IMR-90 (cell line): ENCODE measurements at regions not wholly inside any gene's neighbourhood (a gene's known extent, or its start where the extent isn't known, plus 50 kb on each side); places are given as distances from the start of the nearest gene placed in this dataset.

Source experiments
- ATAC-seq: fragments of 200-7000 bp; cut with Tn5 transposase; 2 replicates; pipeline ENCODE4 v1.9.1; 2020; ENCODE audit warnings: low read depth, mild to moderate bottlenecking, moderate library complexity
- BruUV-seq: library from RNA; stranded (reverse); fragments of 400-500 nt; replicated peaks from 2 replicates; lab custom pipeline; 2021; lab: Mats Ljungman, UMichigan
- CTCF ChIA-PET: fragments of 300-600 bp; formaldehyde crosslinking; extraction: SDS; loops from one replicate; lab custom pipeline; 2021; ENCODE audit warnings: antibody characterized with exemption; lab: Yijun Ruan, JAX
- POLR2A ChIA-PET: fragments of 300-600 bp; sonication (Branson Sonifier 250); formaldehyde crosslinking; loops from one replicate; lab custom pipeline; 2022; ENCODE audit warnings: antibody characterized with exemption; ENCODE audit not compliant: unreplicated experiment; lab: Charles Lee
- DNase-seq: peaks from one replicate; pipeline ENCODE4 v3.0.0; 2013
- H2AFZ ChIP-seq: replicated peaks from 2 replicates; pipeline ENCODE3; 2013; ENCODE audit warnings: low read length, mild to moderate bottlenecking; ENCODE audit not compliant: poor library complexity
- H2AK5ac ChIP-seq: 2 replicates; pipeline ENCODE4 v1.6.1; 2013; ENCODE audit warnings: low read depth, low read length, inconsistent platforms
- H2AK9ac ChIP-seq: replicated peaks from 2 replicates; pipeline ENCODE3; 2013; ENCODE audit warnings: mild to moderate bottlenecking, low read depth, low read length, moderate library complexity; ENCODE audit not compliant: poor library complexity
- H2BK120ac ChIP-seq: 2 replicates; pipeline ENCODE4 v1.6.1; 2013; ENCODE audit warnings: low read depth, low read length, inconsistent platforms
- H2BK15ac ChIP-seq: 3 replicates; pipeline ENCODE4 v1.6.1; 2013; ENCODE audit warnings: low read depth, low read length, inconsistent platforms
- H2BK20ac ChIP-seq: 2 replicates; pipeline ENCODE4 v1.6.1; 2013; ENCODE audit warnings: low read depth, mild to moderate bottlenecking, inconsistent platforms, low read length, moderate library complexity
- H2BK5ac ChIP-seq: 2 replicates; pipeline ENCODE4 v1.6.1; 2013; ENCODE audit warnings: mild to moderate bottlenecking, low read depth, low read length, inconsistent platforms; ENCODE audit not compliant: poor library complexity, severe bottlenecking
- H3K14ac ChIP-seq: replicated peaks from 2 replicates; pipeline ENCODE4 v1.6.1; 2013; ENCODE audit warnings: low read depth, low read length, inconsistent platforms
- H3K18ac ChIP-seq: 2 replicates; pipeline ENCODE4 v1.6.1; 2013; ENCODE audit warnings: low read depth, low read length, control low read depth
- H3K23ac ChIP-seq: 2 replicates; pipeline ENCODE4 v1.6.1; 2013; ENCODE audit warnings: low read depth, low read length, inconsistent platforms
- H3K27ac ChIP-seq: 2 replicates; pipeline ENCODE4 v1.5.1; 2013; ENCODE audit warnings: mild to moderate bottlenecking, control low read depth, low read length; ENCODE audit not compliant: insufficient read depth
- H3K27me3 ChIP-seq: 2 replicates; pipeline ENCODE4 v1.6.1; 2013; ENCODE audit warnings: low read length; ENCODE audit not compliant: control insufficient read depth, insufficient read depth
- H3K36me3 ChIP-seq: 2 replicates; pipeline ENCODE4 v1.6.1; 2013; ENCODE audit warnings: low read length, mixed read lengths; ENCODE audit not compliant: control insufficient read depth, insufficient read depth
- H3K4ac ChIP-seq: 2 replicates; pipeline ENCODE4 v1.6.1; 2013; ENCODE audit warnings: low read depth, low read length, inconsistent platforms
- H3K4me1 ChIP-seq: 2 replicates; pipeline ENCODE4 v1.6.1; 2013; ENCODE audit warnings: low read length, mixed read lengths; ENCODE audit not compliant: control insufficient read depth, insufficient read depth
- H3K4me2 ChIP-seq: 2 replicates; pipeline ENCODE4 v1.6.1; 2013; ENCODE audit warnings: low read depth, mild to moderate bottlenecking, control low read depth, low read length, moderate library complexity
- H3K4me3 ChIP-seq: 2 replicates; pipeline ENCODE4 v1.5.1; 2013; ENCODE audit warnings: low read depth, mild to moderate bottlenecking, control low read depth, low read length, moderate library complexity; ENCODE audit not compliant: insufficient read depth
- H3K56ac ChIP-seq: 2 replicates; pipeline ENCODE4 v1.6.1; 2013; ENCODE audit warnings: low read length, inconsistent platforms; ENCODE audit not compliant: insufficient read depth; ENCODE audit errors: extremely low read depth
- H3K79me1 ChIP-seq, 2 experiments: 2 replicates each; pipeline ENCODE4 v1.6.1; 2013; ENCODE audit warnings: low read length in 2 of 2, inconsistent platforms in 1 of 2, low read depth in 1 of 2
- H3K9ac ChIP-seq: 2 replicates; pipeline ENCODE4 v1.6.1; 2013; ENCODE audit warnings: low read depth, low read length, control low read depth
- H3K9me1 ChIP-seq: 2 replicates; pipeline ENCODE4 v1.6.1; 2013; ENCODE audit warnings: low read length, inconsistent platforms; ENCODE audit not compliant: insufficient read depth
- H3K9me3 ChIP-seq: 2 replicates; pipeline ENCODE4 v1.6.1; 2013; ENCODE audit warnings: low read length; ENCODE audit not compliant: control insufficient read depth, insufficient read depth
- H4K20me1 ChIP-seq: 2 replicates; pipeline ENCODE4 v1.6.1; 2013; ENCODE audit warnings: low read length, inconsistent platforms; ENCODE audit not compliant: insufficient read depth
- H4K5ac ChIP-seq: 2 replicates; pipeline ENCODE4 v1.6.1; 2013; ENCODE audit warnings: mild to moderate bottlenecking, low read depth, low read length, control low read depth
- H4K8ac ChIP-seq, 2 experiments: 2 replicates each; pipeline ENCODE4 v1.6.1; 2013; ENCODE audit warnings: low read depth in 2 of 2, low read length in 2 of 2, control low read depth in 1 of 2, inconsistent platforms in 1 of 2
- H4K91ac ChIP-seq: 2 replicates; pipeline ENCODE4 v1.6.1; 2013; ENCODE audit warnings: low read depth, low read length, inconsistent platforms; ENCODE audit not compliant: insufficient read depth
- CEBPB ChIP-seq: IDR thresholded peaks from 2 replicates; pipeline ENCODE4 v1.6.1; 2012; ENCODE audit warnings: low read depth, low read length, improper control_type of control experiment
- FOS ChIP-seq: fragments of 150-350 bp; IDR thresholded peaks from 2 replicates; pipeline ENCODE4 v1.6.1; 2016; ENCODE audit warnings: low read depth, low read length
- MAZ ChIP-seq: IDR thresholded peaks from 2 replicates; pipeline ENCODE4 v1.6.1; 2012; ENCODE audit warnings: low read depth, mild to moderate bottlenecking, low read length, improper control_type of control experiment, moderate library complexity, borderline replicate concordance
- MXI1 ChIP-seq: IDR thresholded peaks from 2 replicates; pipeline ENCODE4 v1.6.1; 2012; ENCODE audit warnings: low read depth, mild to moderate bottlenecking, low read length, moderate library complexity, borderline replicate concordance
- POLR2A ChIP-seq: IDR thresholded peaks from 2 replicates; pipeline ENCODE4 v1.6.1; 2012; ENCODE audit warnings: mild to moderate bottlenecking, low read depth, low read length
- RCOR1 ChIP-seq: IDR thresholded peaks from 2 replicates; pipeline ENCODE4 v1.6.1; 2012; ENCODE audit warnings: mild to moderate bottlenecking, low read length, improper control_type of control experiment; ENCODE audit not compliant: insufficient replicate concordance
- SMC3 ChIP-seq: fragments of 150-350 bp; IDR thresholded peaks from 2 replicates; pipeline ENCODE4 v1.6.1; 2016; ENCODE audit warnings: low read depth, mild to moderate bottlenecking, antibody characterized with exemption, low read length, moderate library complexity
- WGBS, 2 experiments: methylation state at CpG; one replicate each; pipeline versions ENCODE4 v1.1.5 to v1.1.7; 2013; ENCODE audit warnings: missing lambda C conversion rate in 2 of 2; ENCODE audit not compliant: insufficient read length in 1 of 2; ENCODE audit errors: extremely low coverage in 2 of 2; 5-methylcytosine and 5-hydroxymethylcytosine counted together
- dilution Hi-C: fragments of 300-500 bp; cut with HindIII; formaldehyde crosslinking; loops from one replicate; pipeline ENCODE4 v1.14.3; 2018; ENCODE audit warnings: low sequenced_read_pairs; ENCODE audit not compliant: unreplicated experiment
- in situ Hi-C: fragments of 300-500 bp; cut with MboI; formaldehyde crosslinking; loops from 3 replicates; pipeline ENCODE4 v1.14.3; 2019; ENCODE audit warnings: low sequenced_read_pairs, inconsistent platforms, mixed read lengths
- intact Hi-C: fragments of 100-400 bp; cut with micrococcal nuclease; formaldehyde crosslinking; loops from 2 replicates; pipeline ENCODE4 v1.10.0; 2022
- TF ChIP-seq, protein P1 (sequence below): conservative IDR thresholded peaks from 2 replicates; pipeline ENCODE4 v1.5.1; 2012; ENCODE audit warnings: mild to moderate bottlenecking, low read depth, low read length, improper control_type of control experiment

DNA sequence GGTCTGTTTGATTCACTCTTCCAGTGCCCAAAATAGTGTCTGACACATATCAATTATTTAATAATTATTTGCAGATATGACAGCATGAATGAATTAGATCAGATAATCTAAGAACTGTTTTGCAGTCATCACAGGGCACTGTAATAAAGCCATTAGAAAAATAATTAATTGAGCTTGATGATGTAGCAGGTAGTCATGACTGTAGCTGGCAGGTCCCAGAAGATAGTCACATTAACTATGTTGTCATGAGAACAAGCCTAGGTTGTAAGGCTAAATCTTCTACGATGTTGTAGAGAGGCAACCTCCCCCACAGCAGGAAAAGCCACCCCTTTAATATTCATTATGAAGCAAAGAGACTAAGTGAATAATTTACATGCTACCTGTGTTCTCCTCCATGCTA is 243.9 kb upstream of the SPTLC3 start:
- no peak overlapping the region for H2AK9ac ChIP-seq
- no peaks in the 10 kb centered on the region for H3K27me3 ChIP-seq
- WGBS, 2 experiments: no CpG with 5 or more reads among the region's 1 CpG
- H4K91ac ChIP-seq: no peak overlapping the region
- H2BK15ac ChIP-seq: no peak overlapping the region
- H3K4ac ChIP-seq: no peak overlapping the region
- H2AK5ac ChIP-seq: no peak overlapping the region
- H3K4me2 ChIP-seq: no peak overlapping the region
- POLR2A ChIA-PET: no interaction called here
- BruUV-seq: no TSS peak
- no peak overlapping the region for H3K14ac ChIP-seq
- no peaks in the 10 kb centered on the region for H3K9me1 ChIP-seq
- CTCF ChIA-PET: no interaction called here
- H2AFZ ChIP-seq: no peak overlapping the region
- no peak overlapping the region for H3K56ac ChIP-seq
- no peak overlapping the region for H4K5ac ChIP-seq
- DNase-seq (no peak), ATAC-seq (no peak)
- H3K4me1 ChIP-seq: no peaks in the 10 kb centered on the region
- dilution Hi-C loops (no loop called here), intact Hi-C loops (no loop called here), in situ Hi-C loops (no loop called here)
- H2BK120ac ChIP-seq: no peak overlapping the region
- H2BK20ac ChIP-seq: no peak overlapping the region
- peaks cover 8% of the 10 kb centered on the region for H3K9me3 ChIP-seq
- H3K4me3 ChIP-seq: no peak overlapping the region
- H3K23ac ChIP-seq: no peak overlapping the region
- H3K36me3 ChIP-seq: no peaks in the 10 kb centered on the region
- no peak overlapping the region for H3K18ac ChIP-seq
- TF ChIP-seq MXI1 (no peak), SMC3 (no peak), CEBPB (no peak), FOS (no peak), POLR2A (no peak), RCOR1 (no peak), MAZ (no peak)
- TF ChIP-seq, protein P1, sequence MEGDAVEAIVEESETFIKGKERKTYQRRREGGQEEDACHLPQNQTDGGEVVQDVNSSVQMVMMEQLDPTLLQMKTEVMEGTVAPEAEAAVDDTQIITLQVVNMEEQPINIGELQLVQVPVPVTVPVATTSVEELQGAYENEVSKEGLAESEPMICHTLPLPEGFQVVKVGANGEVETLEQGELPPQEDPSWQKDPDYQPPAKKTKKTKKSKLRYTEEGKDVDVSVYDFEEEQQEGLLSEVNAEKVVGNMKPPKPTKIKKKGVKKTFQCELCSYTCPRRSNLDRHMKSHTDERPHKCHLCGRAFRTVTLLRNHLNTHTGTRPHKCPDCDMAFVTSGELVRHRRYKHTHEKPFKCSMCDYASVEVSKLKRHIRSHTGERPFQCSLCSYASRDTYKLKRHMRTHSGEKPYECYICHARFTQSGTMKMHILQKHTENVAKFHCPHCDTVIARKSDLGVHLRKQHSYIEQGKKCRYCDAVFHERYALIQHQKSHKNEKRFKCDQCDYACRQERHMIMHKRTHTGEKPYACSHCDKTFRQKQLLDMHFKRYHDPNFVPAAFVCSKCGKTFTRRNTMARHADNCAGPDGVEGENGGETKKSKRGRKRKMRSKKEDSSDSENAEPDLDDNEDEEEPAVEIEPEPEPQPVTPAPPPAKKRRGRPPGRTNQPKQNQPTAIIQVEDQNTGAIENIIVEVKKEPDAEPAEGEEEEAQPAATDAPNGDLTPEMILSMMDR: no peak
- no peak overlapping the region for H3K9ac ChIP-seq
- H3K79me1 ChIP-seq: no peaks in the 10 kb centered on the region
- H4K20me1 ChIP-seq: no peaks in the 10 kb centered on the region
- H4K8ac ChIP-seq: no peak overlapping the region
- no peak overlapping the region for H2BK5ac ChIP-seq
- H3K27ac ChIP-seq: no peak overlapping the region
